Naive thymus-derived CD4-positive, alpha-beta T cell (primary cell): ENCODE measurements at regions not wholly inside any gene's neighbourhood (a gene's known extent, or its start where the extent isn't known, plus 50 kb on each side); places are given as distances from the start of the nearest gene placed in this dataset.

Experiments used
- ATAC-seq: fragments of 150-1000 bp; cut with Tn5 transposase; 2 replicates; pipeline ENCODE4 v1.10.0; 2021; ENCODE audit warnings: mild to moderate bottlenecking, moderate library complexity
- CTCF ChIA-PET: fragments of 350-600 bp; sonication (Branson Sonifier 250); formaldehyde crosslinking; loops from one replicate; lab custom pipeline; 2021; ENCODE audit warnings: antibody characterized with exemption; lab: Charles Lee
- POLR2A ChIA-PET: fragments of 350-600 bp; sonication (Branson Sonifier 250); formaldehyde crosslinking; loops from one replicate; lab custom pipeline; 2021; ENCODE audit warnings: antibody characterized with exemption, inconsistent platforms; lab: Charles Lee
- DNase-seq, 9 donors: peaks; one replicate each; pipeline versions ENCODE4 v3.0.0 to v3.0.0-alpha.2; 2020 to 2022; ENCODE audit warnings: mixed read lengths in 1 of 9
- H3K27ac ChIP-seq: one replicate; pipeline ENCODE4 v1.7.0; 2013; ENCODE audit warnings: mild to moderate bottlenecking, low read depth, low read length, moderate library complexity
- H3K27me3 ChIP-seq, 2 donors: one replicate each; pipeline ENCODE4 v1.7.0; 2013; ENCODE audit warnings: low read length in 2 of 2, mild to moderate bottlenecking in 2 of 2, moderate library complexity in 2 of 2; ENCODE audit not compliant: control insufficient read depth in 2 of 2, insufficient read depth in 2 of 2
- H3K36me3 ChIP-seq, 3 experiments: 1 replicate in 2 of 3; 2 replicates in 1 of 3; pipeline ENCODE4 v1.7.0; 2013; ENCODE audit warnings: low read length in 3 of 3, mild to moderate bottlenecking in 3 of 3, moderate library complexity in 1 of 3; ENCODE audit not compliant: insufficient read depth in 3 of 3, control insufficient read depth in 2 of 3
- H3K4me1 ChIP-seq, 2 donors: one replicate each; pipeline ENCODE4 v1.7.0; 2013; ENCODE audit warnings: low read length in 2 of 2, mild to moderate bottlenecking in 2 of 2, moderate library complexity in 1 of 2; ENCODE audit not compliant: control insufficient read depth in 2 of 2, insufficient read depth in 2 of 2
- H3K4me3 ChIP-seq: 2 replicates; pipeline ENCODE4 v1.7.0; 2013; ENCODE audit warnings: mild to moderate bottlenecking, low read length
- H3K9me3 ChIP-seq, 3 experiments: 1 replicate in 2 of 3; 2 replicates in 1 of 3; pipeline ENCODE4 v1.7.0; 2013; ENCODE audit warnings: low read length in 3 of 3; ENCODE audit not compliant: control insufficient read depth in 2 of 3
- H3K27ac Mint-ChIP-seq, 9 donors: one replicate each; pipeline ENCODE4 v1.8.0; 2020 to 2022; ENCODE audit warnings: mixed read lengths in 9 of 9, mild to moderate bottlenecking in 8 of 9, moderate library complexity in 5 of 9, inconsistent platforms in 2 of 9
- H3K27me3 Mint-ChIP-seq, 5 donors: one replicate each; pipeline ENCODE4 v1.8.0; 2021 to 2022; ENCODE audit warnings: mixed read lengths in 5 of 5, mild to moderate bottlenecking in 1 of 5
- H3K36me3 Mint-ChIP-seq, 5 donors: one replicate each; pipeline ENCODE4 v1.8.0; 2020 to 2022; ENCODE audit warnings: mixed read lengths in 5 of 5, mild to moderate bottlenecking in 3 of 5, inconsistent platforms in 1 of 5
- H3K4me1 Mint-ChIP-seq, 7 donors: one replicate each; pipeline ENCODE4 v1.8.0; 2020 to 2022; ENCODE audit warnings: mixed read lengths in 7 of 7, mild to moderate bottlenecking in 3 of 7, inconsistent platforms in 1 of 7
- H3K4me3 Mint-ChIP-seq, 10 donors: one replicate each; pipeline ENCODE4 v1.8.0; 2020 to 2022; ENCODE audit warnings: mild to moderate bottlenecking in 10 of 10, mixed read lengths in 10 of 10, moderate library complexity in 6 of 10, inconsistent platforms in 2 of 10
- H3K9me3 Mint-ChIP-seq, 11 donors: one replicate each; pipeline ENCODE4 v1.8.0; 2020 to 2022; ENCODE audit warnings: mixed read lengths in 11 of 11, mild to moderate bottlenecking in 4 of 11, inconsistent platforms in 1 of 11, moderate library complexity in 1 of 11
- intact Hi-C, 2 donors: fragments of 100-400 bp; cut with micrococcal nuclease; formaldehyde crosslinking; loops; one replicate each; pipeline ENCODE4 v1.15.1; 2023

DNA sequence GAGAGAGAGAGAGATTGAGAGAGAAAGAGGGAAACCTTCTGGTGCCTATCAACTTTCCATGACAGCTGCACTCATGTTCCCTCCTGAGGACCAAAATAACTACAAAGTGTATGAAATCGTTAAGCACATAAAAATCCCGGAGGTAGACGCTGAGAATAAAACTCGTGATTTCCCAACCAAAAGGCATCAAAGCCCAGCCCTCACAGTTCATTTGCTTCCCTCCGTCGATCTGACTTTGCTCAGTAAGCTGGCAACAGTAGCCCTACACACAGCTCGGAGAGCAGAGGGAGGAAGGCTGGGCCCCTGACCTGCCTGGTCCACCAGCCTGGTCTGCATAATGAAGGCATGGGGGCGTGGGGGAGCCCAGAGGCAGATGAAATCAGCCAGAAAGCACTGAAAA, 273.9 kb upstream of the ZFHX3 start:
- CTCF ChIA-PET: no interaction called here
- intact Hi-C loops: no loop called here

DNA sequence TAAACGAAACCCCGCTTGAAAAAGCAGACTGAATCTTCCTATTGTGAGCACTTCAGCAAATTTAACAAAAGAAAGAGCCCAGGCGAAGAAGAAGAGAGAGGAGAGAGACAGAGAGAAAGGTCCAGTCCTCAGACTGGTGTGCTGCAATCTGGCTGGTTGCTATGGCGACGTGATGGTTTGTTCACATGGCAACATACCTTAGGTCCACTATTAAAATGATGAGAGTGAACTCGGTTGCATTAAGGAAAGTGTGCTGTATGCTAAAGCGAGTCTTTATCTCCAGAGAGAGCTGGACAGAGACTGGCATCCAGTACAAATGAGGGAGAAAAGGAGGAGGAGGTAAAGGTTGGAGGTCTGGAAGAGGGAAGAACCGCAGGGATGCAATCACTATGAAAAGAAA, 271.8 kb upstream of the ZFHX3 start:
- Histone ChIP-seq H3K4me1 (no peaks in the 10 kb centered on the region), H3K36me3 (no peaks in the 10 kb centered on the region), H3K27me3 (no peaks in the 10 kb centered on the region), H3K27ac (no peak overlapping the region), H3K4me3 (no peak overlapping the region), H3K9me3 (no peaks in the 10 kb centered on the region)
- Mint-ChIP-seq H3K4me1 (no peaks in the 10 kb centered on the region), H3K4me3 (no peak overlapping the region), H3K27me3 (peaks cover 0 to 6% (median 0%) of the 10 kb centered on the region in 5 donors), H3K27ac (no peak overlapping the region), H3K36me3 (peaks cover 0 to 7% (median 0%) of the 10 kb centered on the region in 5 donors), H3K9me3 (peaks cover 0 to 8% (median under 1%) of the 10 kb centered on the region in 11 donors)
- ChIA-PET CTCF (no interaction called here), POLR2A (no interaction called here)
- intact Hi-C loops: no loop called here
- ATAC-seq: no peak
- DNase-seq: no peak

More for the DNA sequence above, 273.9 kb upstream of the ZFHX3 start:
- Mint-ChIP-seq H3K36me3 (peaks cover 0 to 7% (median 0%) of the 10 kb centered on the region in 5 donors), H3K4me1 (no peaks in the 10 kb centered on the region), H3K27ac (no peak overlapping the region), H3K9me3 (peaks cover 0 to 8% (median 1%) of the 10 kb centered on the region in 11 donors), H3K4me3 (no peak overlapping the region), H3K27me3 (peaks cover 0 to 6% (median 0%) of the 10 kb centered on the region in 5 donors)
- Histone ChIP-seq H3K36me3 (no peaks in the 10 kb centered on the region), H3K27me3 (no peaks in the 10 kb centered on the region), H3K9me3 (no peaks in the 10 kb centered on the region), H3K4me1 (no peaks in the 10 kb centered on the region), H3K27ac (no peak overlapping the region), H3K4me3 (no peak overlapping the region)
- no peak for ATAC-seq
- POLR2A ChIA-PET: no interaction called here
- no peak for DNase-seq

DNA sequence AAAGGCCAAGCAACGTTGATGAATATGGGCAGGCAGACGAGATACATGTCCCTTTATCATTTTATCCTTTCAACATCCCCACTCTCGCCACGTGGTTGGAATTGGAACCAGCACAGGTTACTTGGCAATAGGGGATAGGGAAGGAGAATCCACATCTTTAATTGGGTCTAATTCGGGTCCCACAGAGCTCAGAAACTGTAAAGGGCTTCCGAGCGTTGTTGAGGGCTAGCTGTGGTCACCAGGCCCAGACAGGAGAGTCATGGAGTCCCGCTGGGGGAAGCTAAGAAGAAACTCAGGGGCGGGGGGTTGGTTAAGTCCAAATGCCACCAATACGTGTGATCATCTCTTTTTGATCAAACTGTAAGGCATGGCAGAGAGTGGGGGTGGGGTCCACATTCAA, 271.3 kb upstream of the ZFHX3 start:
- intact Hi-C loops: no loop called here

DNA sequence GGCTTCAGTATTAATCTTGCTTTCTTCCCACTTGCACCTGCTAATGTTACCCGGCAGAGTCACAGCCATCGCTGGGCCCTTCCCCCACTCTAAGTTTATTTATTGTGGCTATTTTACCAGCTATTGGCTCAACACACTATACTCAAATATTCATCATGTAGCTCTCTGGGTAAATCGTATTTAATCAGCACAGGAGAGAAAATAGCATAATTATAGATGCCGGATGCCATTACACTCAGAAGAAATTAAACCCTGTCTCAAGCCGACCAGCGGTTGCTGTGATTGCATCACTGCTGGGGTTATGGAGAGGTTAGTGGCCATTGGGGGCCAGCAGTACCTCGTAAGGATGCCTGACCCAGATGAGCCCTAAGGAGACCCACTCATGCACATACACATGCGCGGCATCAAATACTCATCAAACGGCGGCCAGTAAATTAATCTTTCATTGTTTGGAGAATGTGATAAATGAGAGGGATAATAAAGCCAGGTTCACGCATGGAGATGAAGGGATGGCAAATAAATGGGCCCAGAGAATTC, 269.5 kb upstream of the ZFHX3 start:
- Mint-ChIP-seq H3K9me3 (peaks cover 0 to 9% (median 4%) of the 10 kb centered on the region in 11 donors), H3K36me3 (no peaks in the 10 kb centered on the region), H3K4me1 (no peaks in the 10 kb centered on the region), H3K4me3 (no peak overlapping the region), H3K27ac (no peak overlapping the region), H3K27me3 (no peaks in the 10 kb centered on the region)
- H3K4me1 ChIP-seq: no peaks in the 10 kb centered on the region
- H3K27ac ChIP-seq: no peak overlapping the region
- no peaks in the 10 kb centered on the region for H3K27me3 ChIP-seq
- intact Hi-C loops: no loop called here
- H3K9me3 ChIP-seq: no peaks in the 10 kb centered on the region
- CTCF ChIA-PET: no interaction called here
- H3K4me3 ChIP-seq: no peak overlapping the region
- DNase-seq: no peak
- H3K36me3 ChIP-seq: no peaks in the 10 kb centered on the region
- no peak for ATAC-seq
- POLR2A ChIA-PET: no interaction called here

More for the DNA sequence above, 271.3 kb upstream of the ZFHX3 start:
- no peak overlapping the region for H3K4me3 Mint-ChIP-seq
- Histone ChIP-seq H3K4me1 (no peaks in the 10 kb centered on the region), H3K27me3 (no peaks in the 10 kb centered on the region), H3K27ac (no peak overlapping the region), H3K36me3 (no peaks in the 10 kb centered on the region), H3K9me3 (no peaks in the 10 kb centered on the region), H3K4me3 (no peak overlapping the region)
- ChIA-PET CTCF (no interaction called here), POLR2A (no interaction called here)
- H3K36me3 Mint-ChIP-seq: peaks cover 0 to 7% (median 0%) of the 10 kb centered on the region in 5 donors
- no peak for ATAC-seq
- DNase-seq: no peak
- peaks cover 0 to 12% (median 3%) of the 10 kb centered on the region in 11 donors for H3K9me3 Mint-ChIP-seq
- peaks cover 0 to 6% (median 0%) of the 10 kb centered on the region in 5 donors for H3K27me3 Mint-ChIP-seq
- H3K4me1 Mint-ChIP-seq: no peaks in the 10 kb centered on the region
- H3K27ac Mint-ChIP-seq: no peak overlapping the region

DNA sequence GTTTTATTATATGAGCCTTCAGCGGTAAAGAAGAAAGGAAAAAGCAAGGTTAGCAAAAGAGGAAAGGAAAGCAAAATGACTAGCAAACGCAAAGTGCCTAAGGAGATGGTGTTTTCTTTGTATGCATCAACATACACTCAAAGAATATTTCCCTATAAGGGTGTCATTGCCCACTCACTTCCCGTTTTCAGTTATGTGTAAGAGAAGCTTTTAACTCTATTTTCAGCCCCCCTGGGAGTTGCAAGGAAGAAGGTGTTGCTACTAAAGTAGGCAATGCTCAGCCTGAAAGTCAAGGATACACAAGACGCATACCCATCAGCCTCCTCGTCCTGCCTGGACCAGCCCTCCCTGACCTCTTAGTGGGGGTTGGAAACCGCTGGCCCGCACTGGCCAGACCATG, 267.7 kb upstream of the ZFHX3 start:
- Histone ChIP-seq H3K4me3 (no peak overlapping the region), H3K9me3 (no peaks in the 10 kb centered on the region), H3K4me1 (no peaks in the 10 kb centered on the region), H3K27me3 (no peaks in the 10 kb centered on the region), H3K27ac (no peak overlapping the region), H3K36me3 (no peaks in the 10 kb centered on the region)
- Mint-ChIP-seq H3K27me3 (no peaks in the 10 kb centered on the region), H3K4me1 (no peaks in the 10 kb centered on the region), H3K4me3 (no peak overlapping the region), H3K9me3 (peaks cover 0 to 9% (median 4%) of the 10 kb centered on the region in 11 donors), H3K27ac (no peak overlapping the region), H3K36me3 (no peaks in the 10 kb centered on the region)
- ChIA-PET CTCF (no interaction called here), POLR2A (no interaction called here)
- no peak for ATAC-seq
- DNase-seq: no peak
- intact Hi-C loops: no loop called here

DNA sequence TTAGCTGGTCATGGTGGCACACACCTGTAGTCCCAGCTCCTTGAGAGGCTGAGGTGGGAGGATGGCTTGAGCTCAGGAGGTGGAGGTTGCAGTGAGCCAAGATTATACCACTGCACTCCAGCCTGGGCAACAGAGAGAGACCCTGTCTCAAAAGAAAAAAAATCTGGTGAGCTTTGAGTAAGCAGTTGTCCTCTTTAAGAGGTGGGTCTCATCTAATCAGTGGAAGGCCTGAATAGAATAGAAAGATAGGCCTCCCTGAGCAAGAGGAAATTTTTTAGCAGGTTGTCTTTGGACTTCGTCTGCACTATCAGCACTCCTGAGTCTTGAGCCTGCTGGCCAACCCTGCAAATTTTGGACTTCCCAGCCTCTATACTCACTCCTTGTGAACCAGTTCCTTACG, 266.0 kb upstream of the ZFHX3 start:
- no peak for DNase-seq
- Histone ChIP-seq H3K4me3 (no peak overlapping the region), H3K36me3 (no peaks in the 10 kb centered on the region), H3K9me3 (no peaks in the 10 kb centered on the region), H3K27ac (no peak overlapping the region), H3K27me3 (no peaks in the 10 kb centered on the region), H3K4me1 (no peaks in the 10 kb centered on the region)
- no peaks in the 10 kb centered on the region for H3K27me3 Mint-ChIP-seq
- peaks cover 0 to 9% (median 4%) of the 10 kb centered on the region in 11 donors for H3K9me3 Mint-ChIP-seq
- no peak for ATAC-seq
- H3K4me1 Mint-ChIP-seq: no peaks in the 10 kb centered on the region
- no peaks in the 10 kb centered on the region for H3K36me3 Mint-ChIP-seq
- intact Hi-C loops: no loop called here
- no peak overlapping the region for H3K4me3 Mint-ChIP-seq
- no peak overlapping the region for H3K27ac Mint-ChIP-seq
- CTCF ChIA-PET: no interaction called here
- POLR2A ChIA-PET: no interaction called here

DNA sequence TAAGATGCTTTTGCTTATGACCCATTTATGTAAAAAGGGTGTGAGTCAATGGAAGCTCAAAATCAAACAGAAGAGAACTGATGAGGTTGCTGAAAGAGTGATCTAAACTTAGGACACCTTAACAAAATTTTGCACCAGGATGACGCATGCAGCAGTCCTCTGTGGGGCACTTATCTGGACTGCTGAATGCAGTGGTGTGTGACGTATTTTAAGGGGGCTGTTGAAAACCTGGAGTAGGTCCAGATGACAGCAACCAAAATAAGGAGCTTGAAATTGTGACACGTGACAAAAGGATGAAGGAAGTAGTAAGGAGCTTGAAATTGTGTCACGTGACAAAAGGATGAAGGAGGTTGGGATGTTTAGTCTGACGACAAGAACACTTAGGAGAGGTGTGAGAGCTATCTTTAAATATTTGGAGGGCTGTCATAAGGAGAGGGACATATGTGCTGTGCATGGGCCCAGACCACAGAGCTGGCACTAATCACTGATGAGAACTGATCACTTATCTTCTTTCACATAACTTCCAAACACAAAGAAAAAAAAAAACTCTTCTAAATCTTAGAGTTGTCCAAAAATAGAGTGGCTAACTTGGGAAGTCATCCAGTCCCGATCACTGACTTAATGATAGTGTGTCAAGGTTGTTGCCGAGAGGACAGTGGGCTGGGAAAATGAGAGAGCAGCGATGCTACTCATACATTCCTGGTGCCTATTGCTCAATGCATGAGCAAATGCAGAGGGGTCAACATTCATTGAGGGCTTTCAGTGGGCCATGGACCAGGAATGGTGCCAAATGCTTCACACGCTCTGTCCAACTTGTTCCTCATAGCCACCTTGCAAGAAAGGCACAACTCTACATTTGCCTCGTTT, 264.2 kb upstream of the ZFHX3 start:
- Mint-ChIP-seq H3K27me3 (no peaks in the 10 kb centered on the region), H3K36me3 (no peaks in the 10 kb centered on the region), H3K9me3 (peaks cover 0 to 9% (median 3%) of the 10 kb centered on the region in 11 donors), H3K4me1 (no peaks in the 10 kb centered on the region), H3K27ac (no peak overlapping the region), H3K4me3 (no peak overlapping the region)
- intact Hi-C loops: no loop called here
- DNase-seq (no peak), ATAC-seq (no peak)
- CTCF ChIA-PET: no interaction called here
- Histone ChIP-seq H3K9me3 (no peaks in the 10 kb centered on the region), H3K4me3 (no peak overlapping the region), H3K4me1 (no peaks in the 10 kb centered on the region), H3K27me3 (no peaks in the 10 kb centered on the region), H3K27ac (no peak overlapping the region), H3K36me3 (no peaks in the 10 kb centered on the region)
- POLR2A ChIA-PET: no interaction called here
